ENCODE measurements at regions not wholly inside any gene's neighbourhood (a gene's known extent, or its start where the extent isn't known, plus 50 kb on each side); places are given as distances from the start of the nearest gene placed in this dataset.

DNA sequence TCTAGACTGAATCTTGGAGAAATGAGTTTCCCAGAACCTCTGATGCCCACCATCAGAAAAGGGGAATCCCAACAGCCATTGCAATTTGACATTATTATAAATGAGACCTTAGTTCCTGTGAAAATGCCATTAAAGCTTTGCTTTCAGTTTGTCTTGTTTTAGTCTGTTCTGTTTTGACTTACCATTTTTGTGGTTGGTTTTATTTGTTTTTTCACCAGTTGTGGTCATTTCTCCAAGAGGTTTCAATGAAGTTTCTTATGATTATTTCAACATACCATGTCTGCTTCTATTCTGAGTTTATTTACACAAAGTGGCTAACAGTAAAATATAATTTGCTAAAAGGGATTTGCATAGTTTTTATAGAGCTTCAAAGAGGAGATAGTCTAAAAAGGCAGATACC, 175.0 kb upstream of the MCTP2 start:
- no peaks in the 10 kb centered on the region for H3K4me1 Mint-ChIP-seq (ENCODE audit: low read depth)
- peaks cover 1% of the 10 kb centered on the region for H3K9me3 Mint-ChIP-seq
- ATAC-seq, result no peak
- intact Hi-C loops (cut with micrococcal nuclease), result no loop called here
- ChIA-PET POLR2A (interaction anchor here (0.7 kb wide), 1 partner anchor 250 kb away, joined by 3 read pairs; no protein-coding TSS in a partner anchor), CTCF (no interaction called here)
- peaks cover 10% of the 10 kb centered on the region for H3K27me3 Mint-ChIP-seq
- no peak overlapping the region for H3K27ac Mint-ChIP-seq
- DNase-seq, result no peak
- no peak overlapping the region for H3K4me3 Mint-ChIP-seq
- TF ChIP-seq, protein P1, sequence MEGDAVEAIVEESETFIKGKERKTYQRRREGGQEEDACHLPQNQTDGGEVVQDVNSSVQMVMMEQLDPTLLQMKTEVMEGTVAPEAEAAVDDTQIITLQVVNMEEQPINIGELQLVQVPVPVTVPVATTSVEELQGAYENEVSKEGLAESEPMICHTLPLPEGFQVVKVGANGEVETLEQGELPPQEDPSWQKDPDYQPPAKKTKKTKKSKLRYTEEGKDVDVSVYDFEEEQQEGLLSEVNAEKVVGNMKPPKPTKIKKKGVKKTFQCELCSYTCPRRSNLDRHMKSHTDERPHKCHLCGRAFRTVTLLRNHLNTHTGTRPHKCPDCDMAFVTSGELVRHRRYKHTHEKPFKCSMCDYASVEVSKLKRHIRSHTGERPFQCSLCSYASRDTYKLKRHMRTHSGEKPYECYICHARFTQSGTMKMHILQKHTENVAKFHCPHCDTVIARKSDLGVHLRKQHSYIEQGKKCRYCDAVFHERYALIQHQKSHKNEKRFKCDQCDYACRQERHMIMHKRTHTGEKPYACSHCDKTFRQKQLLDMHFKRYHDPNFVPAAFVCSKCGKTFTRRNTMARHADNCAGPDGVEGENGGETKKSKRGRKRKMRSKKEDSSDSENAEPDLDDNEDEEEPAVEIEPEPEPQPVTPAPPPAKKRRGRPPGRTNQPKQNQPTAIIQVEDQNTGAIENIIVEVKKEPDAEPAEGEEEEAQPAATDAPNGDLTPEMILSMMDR (IDR thresholded peaks at IDR 0.05), result no peak
- H3K36me3 Mint-ChIP-seq (ENCODE audit: low read depth), result no peaks in the 10 kb centered on the region

DNA sequence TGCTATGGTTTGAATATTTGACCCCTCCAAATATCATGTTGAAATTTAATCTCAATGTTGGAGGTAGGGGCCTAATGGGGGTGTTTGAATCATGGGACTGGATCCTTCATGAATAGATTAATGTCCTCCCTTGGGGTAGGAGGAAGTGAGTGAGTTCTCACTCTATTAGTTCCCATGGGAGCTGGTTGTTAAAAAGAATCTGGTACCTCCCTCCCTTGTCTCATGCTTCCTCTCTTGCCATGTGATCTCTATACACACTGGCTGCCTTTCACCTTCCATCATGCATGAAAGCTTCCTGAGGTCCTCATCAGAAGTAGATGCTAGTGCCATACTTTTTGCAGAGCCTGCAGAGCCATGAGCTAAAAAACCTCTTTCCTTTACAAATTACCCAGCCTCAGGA, 177.7 kb upstream of the MCTP2 start:
- no peaks in the 10 kb centered on the region for H3K36me3 Mint-ChIP-seq (ENCODE audit: low read depth)
- no peak overlapping the region for H3K27ac Mint-ChIP-seq
- TF ChIP-seq, protein P1 (IDR thresholded peaks at IDR 0.05), result no peak
- peaks cover 8% of the 10 kb centered on the region for H3K27me3 Mint-ChIP-seq
- DNase-seq, result no peak
- CTCF ChIA-PET, result no interaction called here
- intact Hi-C loops (cut with micrococcal nuclease), result no loop called here
- POLR2A ChIA-PET, result no interaction called here
- H3K9me3 Mint-ChIP-seq, result peaks cover 1% of the 10 kb centered on the region
- H3K4me1 Mint-ChIP-seq (ENCODE audit: low read depth), result no peaks in the 10 kb centered on the region
- no peak overlapping the region for H3K4me3 Mint-ChIP-seq
- ATAC-seq, result no peak

DNA sequence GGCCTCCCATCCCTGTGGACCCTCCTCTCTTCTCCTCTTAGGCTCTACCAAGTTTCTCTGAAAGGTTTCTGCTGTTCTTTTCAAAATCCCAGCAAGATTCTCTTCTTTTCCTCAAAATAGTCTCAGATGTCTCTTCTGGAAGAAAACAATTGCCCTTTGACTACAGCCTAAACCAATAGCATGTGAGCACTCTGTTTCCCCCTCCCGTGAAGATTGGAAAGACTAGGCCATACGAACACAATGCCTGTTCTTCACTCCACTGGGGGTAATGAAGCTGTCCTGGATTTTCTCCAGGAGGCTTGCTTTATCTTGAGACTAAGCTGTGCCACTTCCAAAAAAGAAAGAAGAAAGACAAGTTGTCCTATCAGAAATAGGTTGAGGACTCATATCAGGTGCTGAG, 178.7 kb upstream of the MCTP2 start:
- Mint-ChIP-seq H3K36me3 (ENCODE audit: low read depth) (no peaks in the 10 kb centered on the region), H3K9me3 (peaks cover 1% of the 10 kb centered on the region), H3K27ac (no peak overlapping the region), H3K4me1 (ENCODE audit: low read depth) (no peaks in the 10 kb centered on the region), H3K27me3 (peaks cover 6% of the 10 kb centered on the region), H3K4me3 (no peak overlapping the region)
- CTCF ChIA-PET, result no interaction called here
- no peak for ATAC-seq
- TF ChIP-seq, protein P1 (IDR thresholded peaks at IDR 0.05), result no peak
- intact Hi-C loops (cut with micrococcal nuclease), result no loop called here
- no peak for DNase-seq
- POLR2A ChIA-PET, result interaction anchor here (0.6 kb wide), 1 partner anchor 37 kb away, joined by 3 read pairs; no protein-coding TSS in a partner anchor

DNA sequence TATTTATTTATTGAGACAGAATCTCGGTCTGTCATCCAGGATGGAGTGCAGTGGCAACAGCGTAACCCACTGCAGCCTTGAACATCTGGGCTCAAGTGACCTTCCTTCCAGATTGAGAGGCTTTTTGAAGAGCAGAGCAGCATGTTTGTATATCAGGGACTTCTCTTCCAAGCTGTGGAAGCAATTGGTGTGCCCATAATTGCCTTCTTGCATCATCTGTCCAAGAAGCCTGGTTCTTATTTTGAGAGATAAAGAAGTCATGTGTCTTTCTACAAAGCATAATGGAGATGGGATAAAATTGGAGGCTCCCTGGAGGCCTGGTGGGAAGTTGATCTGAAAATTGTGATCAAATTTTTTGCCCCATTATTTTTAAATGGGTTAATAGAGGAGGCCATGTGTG, 183.8 kb upstream of the MCTP2 start:
- POLR2A ChIA-PET, result no interaction called here

DNA sequence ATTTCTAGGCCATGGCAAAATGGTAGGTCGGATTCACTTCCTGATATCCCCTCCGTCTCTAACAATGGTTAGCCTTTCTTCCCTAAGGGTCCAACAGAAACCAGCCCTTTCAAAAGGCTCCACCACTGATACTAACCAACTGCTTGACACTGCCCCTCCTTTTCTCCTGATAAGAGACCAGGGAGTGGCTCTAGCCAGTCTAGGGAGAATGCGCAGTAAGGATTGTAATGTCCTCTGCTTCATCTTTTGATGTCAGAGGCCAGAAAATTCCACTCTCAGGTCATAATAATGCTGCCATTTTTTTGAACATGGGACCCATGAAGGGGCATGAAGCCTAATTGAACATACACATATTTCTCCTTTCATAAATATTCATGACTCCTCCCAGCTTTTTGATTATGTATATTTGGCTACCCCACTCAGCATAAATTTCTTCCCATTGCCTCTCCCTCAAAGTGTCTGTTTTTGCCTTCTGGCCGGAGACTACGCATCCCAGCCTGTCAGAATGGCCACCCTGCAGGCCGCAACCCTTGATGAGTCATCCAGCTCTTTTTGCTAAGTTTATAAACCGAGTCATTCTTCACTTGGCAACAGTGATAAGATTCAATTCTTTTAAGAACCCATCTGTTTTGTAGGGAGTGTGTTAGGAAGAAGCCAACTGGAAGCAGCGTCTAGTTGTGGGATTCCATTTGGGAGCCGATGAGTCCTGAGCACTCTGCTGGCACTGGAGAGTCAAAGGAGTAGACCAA, 189.0 kb upstream of the MCTP2 start:
- Mint-ChIP-seq H3K4me3 (no peak overlapping the region), H3K4me1 (ENCODE audit: low read depth) (no peaks in the 10 kb centered on the region), H3K27me3 (no peaks in the 10 kb centered on the region), H3K36me3 (ENCODE audit: low read depth) (no peaks in the 10 kb centered on the region), H3K27ac (no peak overlapping the region), H3K9me3 (no peaks in the 10 kb centered on the region)
- ATAC-seq, result no peak
- TF ChIP-seq, protein P1 (IDR thresholded peaks at IDR 0.05), result no peak
- DNase-seq, result no peak
- ChIA-PET POLR2A (no interaction called here), CTCF (no interaction called here)
- intact Hi-C loops (cut with micrococcal nuclease), result no loop called here

More for the DNA sequence above, 183.8 kb upstream of the MCTP2 start:
- Mint-ChIP-seq H3K27me3 (no peaks in the 10 kb centered on the region), H3K9me3 (no peaks in the 10 kb centered on the region), H3K4me1 (ENCODE audit: low read depth) (no peaks in the 10 kb centered on the region), H3K36me3 (ENCODE audit: low read depth) (no peaks in the 10 kb centered on the region), H3K4me3 (no peak overlapping the region), H3K27ac (no peak overlapping the region)
- DNase-seq, result no peak
- TF ChIP-seq, protein P1 (IDR thresholded peaks at IDR 0.05), result no peak
- intact Hi-C loops (cut with micrococcal nuclease), result no loop called here
- ATAC-seq, result no peak
- CTCF ChIA-PET, result no interaction called here
